NCI-H345 (cell line): ENCODE measurements at regions not wholly inside any gene's neighbourhood (a gene's known extent, or its start where the extent isn't known, plus 50 kb on each side); places are given as distances from the start of the nearest gene placed in this dataset.

Source experiments
- DNase-seq: peaks from one replicate; lab custom pipeline; 2025; lab: John Stamatoyannopoulos, UW

GRCh38 chr2:157934684-157935377 lies 58.7 kb upstream of the ACVR1 start:
- no peak for DNase-seq

DNA sequence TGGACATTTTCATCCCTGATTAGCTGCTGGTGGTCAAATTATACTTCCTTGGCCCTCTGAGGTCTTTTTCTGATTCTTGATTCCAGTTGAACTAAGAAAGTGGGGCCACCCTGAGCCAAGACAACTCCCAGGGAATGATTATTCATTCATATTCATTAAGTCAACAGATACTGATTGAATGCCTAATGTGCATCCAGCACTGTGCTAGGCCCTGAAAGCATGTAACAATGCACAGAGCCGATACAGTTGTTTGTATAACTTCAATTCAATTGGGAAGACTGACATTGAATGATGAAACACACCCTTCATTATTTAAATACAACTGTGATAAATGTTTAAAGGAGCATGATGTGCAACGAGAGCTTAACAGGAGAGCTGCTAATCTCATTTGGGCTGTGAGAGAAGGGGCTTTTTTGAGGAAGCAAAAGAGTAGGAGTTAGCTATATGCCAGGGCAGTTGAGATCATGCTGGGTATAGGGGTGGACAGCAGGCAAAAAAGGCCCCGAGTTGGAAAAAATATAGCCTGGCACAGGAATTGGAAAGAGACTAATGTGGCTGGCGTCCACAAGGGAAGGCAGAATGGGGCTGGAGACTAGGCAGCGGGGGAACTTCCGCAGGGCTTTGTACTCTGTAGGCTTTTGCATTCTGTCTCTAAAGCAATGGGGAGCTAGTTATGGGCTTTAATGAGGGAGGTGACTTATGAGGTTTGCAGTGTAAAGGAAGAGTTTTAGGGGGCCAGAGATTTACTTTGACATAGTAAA lies 57.2 kb upstream of the ACVR1 start:
- DNase-seq = peak; percentile 41

DNA sequence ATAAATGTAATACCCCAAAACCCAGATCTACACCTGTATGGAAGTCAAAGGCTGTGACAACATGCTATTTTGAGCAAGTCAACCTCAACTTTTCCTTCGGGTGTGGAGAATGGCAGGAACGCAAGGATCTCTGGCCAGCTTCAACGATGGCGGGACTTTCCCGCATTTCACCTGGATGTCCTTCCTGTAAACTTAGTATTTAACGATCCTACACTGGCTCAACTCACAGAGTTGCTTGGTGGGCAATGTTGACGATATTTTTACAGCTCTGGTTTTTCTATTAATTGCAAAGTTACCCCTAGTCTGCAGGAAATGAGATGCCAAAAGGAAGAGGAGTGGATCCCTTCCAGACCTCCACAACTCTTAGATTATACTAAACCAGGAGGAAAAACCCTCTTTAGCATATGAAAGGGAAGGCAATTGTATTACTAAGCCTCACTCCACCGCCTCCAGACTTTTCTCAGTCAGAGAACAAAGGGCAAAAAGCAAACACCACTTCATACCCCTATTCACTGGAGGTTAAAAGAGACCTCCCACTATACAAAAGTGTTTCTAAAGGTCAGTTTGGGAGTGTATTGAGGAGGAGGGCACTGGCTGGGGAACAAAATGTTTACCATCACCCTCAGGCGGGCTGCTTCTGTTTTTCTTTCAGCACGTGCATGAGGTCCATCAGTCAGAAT lies 56.5 kb upstream of the ACVR1 start:
- peak; percentile 75 for DNase-seq

DNA sequence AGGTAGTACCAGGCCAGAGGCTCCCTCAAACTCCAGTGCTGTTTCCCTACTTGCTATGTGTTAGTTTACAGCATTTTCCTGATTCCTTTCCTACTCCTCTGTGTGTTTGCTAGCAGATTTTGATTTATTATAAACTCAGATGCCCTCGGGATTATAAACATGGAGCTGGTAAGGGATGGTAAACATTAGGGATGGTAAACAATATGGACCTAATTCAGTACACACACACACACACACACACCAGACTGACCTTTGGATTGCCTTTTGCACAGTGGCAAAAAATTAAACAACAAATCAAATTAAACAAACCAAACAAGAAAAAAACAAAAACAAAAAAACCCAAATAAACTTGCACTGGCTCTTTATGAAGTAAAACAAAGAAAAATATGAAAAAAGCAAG lies 55.4 kb upstream of the ACVR1 start:
- no peak for DNase-seq

DNA sequence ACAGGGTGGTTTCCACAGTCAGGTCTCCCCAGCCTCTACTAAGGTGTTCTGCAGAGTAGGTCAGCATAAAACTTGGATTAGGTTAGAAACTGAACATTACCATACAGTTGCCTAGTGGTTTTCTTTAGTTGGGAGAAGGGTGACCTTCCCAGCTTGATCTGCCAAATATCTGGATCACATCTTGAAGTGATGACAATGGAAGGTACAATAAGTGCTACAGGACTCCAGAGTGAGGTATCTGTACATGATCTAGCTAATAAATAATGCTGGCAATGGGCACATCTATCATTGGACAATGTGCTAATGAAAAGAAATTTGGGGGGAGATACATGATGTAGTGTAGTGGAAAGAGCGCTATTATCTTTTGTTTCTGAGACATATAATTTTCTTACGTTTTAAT lies 54.6 kb upstream of the ACVR1 start:
- DNase-seq = no peak

- DNase-seq = no peak
Observed at GRCh38 chr2:157929871-157930667, 53.9 kb upstream of the ACVR1 start.

DNA sequence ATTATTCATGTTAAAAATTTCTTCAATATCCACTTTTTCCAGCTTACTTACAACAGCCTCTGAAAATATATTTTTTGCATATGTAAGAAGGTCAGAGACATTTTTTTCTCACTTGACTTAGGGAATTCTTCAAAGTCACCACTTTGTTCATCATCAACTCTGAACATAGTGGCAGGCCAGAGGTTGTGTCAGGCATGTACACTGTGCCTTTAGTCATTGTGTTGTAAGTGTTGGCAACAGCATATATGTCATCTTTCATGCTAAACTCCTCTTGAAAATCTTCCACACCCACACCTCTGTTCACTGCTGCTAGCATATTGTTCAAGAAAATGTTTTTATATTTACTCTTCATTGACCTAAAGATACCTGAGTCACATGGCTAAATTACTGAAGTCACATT lies 52.2 kb upstream of the ACVR1 start:
- no peak for DNase-seq

- DNase-seq = no peak
Observed at GRCh38 chr2:157927155-157927554, 51.0 kb upstream of the ACVR1 start.
